Stimulated activated CD4-positive, alpha-beta T cell treated with anti-CD3 and anti-CD28 coated beads, Interleukin-1b, Interleukin-23, amount 100 ng/mL, for 48 hours (primary cell): ENCODE measurements at regions not wholly inside any gene's neighbourhood (a gene's known extent, or its start where the extent isn't known, plus 50 kb on each side); places are given as distances from the start of the nearest gene placed in this dataset.
"Not testable (repeated sequence)": the region's sequence is repeated elsewhere in the genome, so short reads cannot be mapped to it uniquely, and the experiment has no call there.

Source experiments
- DNase-seq: peaks from one replicate; pipeline ENCODE4 v3.0.0-alpha.2; 2020

DNA sequence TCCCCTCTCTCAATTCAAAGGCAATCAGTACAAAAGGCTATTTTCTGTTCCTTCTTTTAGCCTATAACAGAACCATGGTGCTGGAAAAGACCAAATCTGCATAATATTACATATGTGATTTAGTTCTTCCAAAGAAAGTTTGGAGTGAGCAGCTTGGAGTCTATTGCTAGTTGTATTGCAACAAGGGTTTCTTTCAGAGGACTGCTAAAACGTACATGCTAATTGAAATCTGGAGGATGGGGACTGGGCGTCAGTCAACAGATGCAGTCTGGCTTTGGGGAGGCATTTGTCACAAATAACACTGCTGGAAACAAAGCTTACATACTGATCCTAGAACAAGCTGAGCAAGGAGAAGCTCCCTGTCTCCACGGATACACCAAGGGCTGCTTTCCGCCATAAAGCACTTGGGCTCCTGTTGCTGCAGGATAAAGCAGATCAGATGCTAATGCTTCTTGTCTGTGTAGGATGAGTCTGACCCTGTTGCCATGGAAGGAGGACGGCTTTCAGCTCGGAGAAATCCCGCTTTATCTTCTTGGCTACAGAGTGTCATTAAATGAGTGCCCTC is 883.5 kb downstream of the SORCS1 start:
- no peak for DNase-seq

- DNase-seq = no peak
These were observed 886.1 kb downstream of the SORCS1 start for GRCh38 chr10:106278383-106278782.

GRCh38 chr10:106271237-106271636 is 893.3 kb downstream of the SORCS1 start:
- no peak for DNase-seq

DNA sequence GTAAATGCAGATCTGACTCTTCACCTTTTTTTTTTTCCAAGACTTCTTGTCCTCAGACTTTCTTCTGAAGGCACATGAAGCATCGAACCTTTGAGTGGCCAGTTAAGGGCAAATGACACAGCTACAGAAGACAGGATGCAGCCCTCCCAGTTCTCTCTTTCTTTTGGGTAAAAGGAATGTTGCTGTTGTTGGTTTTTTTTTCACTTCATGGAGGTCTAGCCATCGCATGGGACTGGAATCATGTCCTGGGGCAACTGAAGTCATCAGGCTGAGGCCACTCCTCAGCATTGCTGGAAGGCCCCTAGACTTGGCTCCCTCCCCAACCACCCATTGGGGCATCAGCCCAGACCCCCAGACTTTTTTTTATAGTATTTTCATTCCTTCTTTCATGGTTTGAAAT is 896.5 kb downstream of the SORCS1 start:
- DNase-seq = no peak

DNA sequence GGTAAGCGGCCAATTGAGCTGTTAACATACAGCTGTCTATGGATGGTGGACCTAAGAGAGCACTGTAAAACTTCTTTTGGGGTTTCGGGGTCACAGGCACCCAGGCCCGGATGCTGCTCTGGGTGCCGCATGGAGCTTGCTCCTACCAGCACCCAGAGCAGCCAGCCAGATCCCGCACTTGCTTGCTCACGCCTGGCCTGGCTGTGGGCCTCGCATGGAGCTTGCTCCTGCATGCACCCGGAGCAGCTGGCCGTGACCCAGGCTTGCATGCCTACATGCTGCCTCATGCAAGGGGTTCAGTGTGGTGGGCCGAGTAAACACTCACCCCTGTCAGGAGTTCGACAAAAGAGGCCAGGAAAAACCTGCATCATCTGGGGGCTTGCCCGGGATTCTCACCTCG is 896.9 kb downstream of the SORCS1 start:
- no peak for DNase-seq

DNA sequence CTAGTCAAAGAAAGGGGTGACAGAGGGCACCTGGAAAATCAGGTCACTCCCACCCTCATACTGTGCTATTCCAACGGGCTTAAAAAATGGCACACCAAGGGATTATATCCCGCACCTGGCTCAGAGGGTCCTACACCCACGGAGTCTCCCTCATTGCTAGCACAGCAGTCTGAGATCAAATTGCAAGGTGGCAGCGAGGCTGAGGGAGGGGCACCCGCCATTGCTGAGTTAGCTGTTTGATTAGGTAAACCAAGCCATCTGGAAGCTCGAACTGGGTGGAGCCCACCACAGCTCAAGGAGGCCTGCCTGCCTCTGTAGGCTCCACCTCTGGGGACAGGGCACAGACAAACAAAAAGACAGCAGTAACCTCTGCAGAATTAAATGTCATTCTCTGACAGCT is 907.1 kb downstream of the SORCS1 start:
- DNase-seq = not testable (repeated sequence)

GRCh38 chr10:106255111-106255678 is 909.3 kb downstream of the SORCS1 start:
- DNase-seq = no peak

GRCh38 chr10:106254071-106254470 is 910.4 kb downstream of the SORCS1 start:
- no peak for DNase-seq

- DNase-seq = no peak
These were observed 912.0 kb downstream of the SORCS1 start for GRCh38 chr10:106252541-106252940.

- no peak for DNase-seq
These were observed 912.9 kb downstream of the SORCS1 start for GRCh38 chr10:106251573-106251972.

GRCh38 chr10:106242301-106242700 is 922.2 kb downstream of the SORCS1 start:
- DNase-seq = no peak

- no peak for DNase-seq
These were observed 937.7 kb downstream of the SORCS1 start for GRCh38 chr10:106226828-106227227.

GRCh38 chr10:106226142-106226541 is 938.4 kb downstream of the SORCS1 start:
- DNase-seq = no peak

DNA sequence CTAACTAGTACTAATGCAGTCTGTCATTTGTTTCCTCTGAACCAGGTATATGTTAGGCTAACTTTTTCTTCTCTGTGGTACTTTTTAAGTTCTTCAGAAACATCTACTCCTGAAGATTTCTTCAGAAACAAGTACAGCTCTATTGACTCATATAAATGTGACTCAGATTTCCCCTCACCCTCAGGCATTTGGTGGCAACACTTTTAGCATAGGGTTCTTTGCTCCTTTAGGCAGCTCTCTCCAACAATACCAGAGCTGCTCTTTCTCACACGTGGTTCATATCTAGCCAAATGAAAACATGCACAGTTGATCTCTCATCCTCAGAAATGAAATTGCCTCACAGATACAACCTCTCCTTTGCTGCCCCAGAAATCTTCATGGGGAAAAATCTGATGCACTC is 939.8 kb downstream of the SORCS1 start:
- DNase-seq = no peak

DNA sequence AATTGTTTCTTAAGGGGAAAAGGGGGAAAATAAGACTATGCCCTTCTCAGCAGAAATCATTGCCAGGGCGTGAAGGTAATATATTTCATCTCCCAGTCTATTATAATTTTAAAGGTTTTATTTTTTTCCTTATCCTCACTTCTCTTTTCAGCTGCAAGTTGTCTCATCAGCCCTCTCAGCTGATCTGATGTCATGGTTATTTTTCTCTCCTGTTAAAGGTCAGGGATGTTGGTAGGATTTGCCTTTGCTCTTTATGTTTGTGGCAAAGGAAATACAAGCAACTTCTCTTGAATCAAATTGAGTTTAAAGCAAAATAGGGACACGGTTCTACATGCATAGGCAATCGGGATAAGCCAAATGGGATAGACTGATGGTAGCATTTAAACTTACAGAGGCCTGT is 946.9 kb downstream of the SORCS1 start:
- no peak for DNase-seq

DNA sequence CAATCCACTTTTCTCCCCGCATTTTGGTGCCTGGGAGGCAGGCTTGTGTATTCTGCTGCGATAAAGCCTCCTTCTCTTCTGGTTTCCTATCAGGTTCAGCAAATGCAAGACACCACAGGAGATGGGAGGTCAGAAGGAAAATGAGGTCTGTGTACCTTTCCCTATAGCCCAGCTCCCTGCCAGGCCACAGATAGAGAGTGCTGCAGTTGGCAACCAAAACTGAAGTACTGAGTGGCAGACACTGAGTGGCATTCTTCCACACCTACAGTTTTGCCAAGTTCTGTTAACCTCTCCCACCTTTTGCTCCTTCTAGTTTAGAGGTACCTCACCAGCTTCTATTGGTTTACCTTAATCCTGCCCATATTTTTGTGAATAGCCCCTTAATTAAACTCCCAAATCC is 948.4 kb downstream of the SORCS1 start:
- no peak for DNase-seq

DNA sequence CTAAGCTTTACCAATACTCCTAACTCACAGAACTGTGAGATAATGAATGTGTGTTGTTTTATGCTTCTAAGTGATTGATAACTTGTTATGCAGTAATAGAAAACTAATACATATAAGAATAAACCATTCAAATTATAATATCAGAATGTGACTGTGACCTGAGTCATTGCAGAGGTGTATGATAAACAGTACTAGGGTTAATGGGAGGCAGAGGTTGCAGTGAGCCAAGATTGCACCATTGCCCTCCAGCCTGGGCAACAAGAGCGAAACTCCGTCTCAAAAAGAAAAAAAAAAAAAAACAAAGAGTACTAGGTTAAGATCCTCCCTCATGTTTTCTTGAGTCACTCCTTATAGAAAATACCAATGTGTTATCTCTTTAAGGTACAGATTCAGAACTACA is 950.3 kb downstream of the SORCS1 start:
- DNase-seq = no peak

GRCh38 chr10:106213493-106213892 is 951.0 kb downstream of the SORCS1 start:
- DNase-seq = no peak

- no peak for DNase-seq
These were observed 966.2 kb downstream of the SORCS1 start for GRCh38 chr10:106198275-106198674.

GRCh38 chr10:106189292-106189691 is 975.2 kb downstream of the SORCS1 start:
- DNase-seq = peak; percentile 1

- no peak for DNase-seq
These were observed 978.6 kb downstream of the SORCS1 start for GRCh38 chr10:106185951-106186350.

GRCh38 chr10:106183041-106183440 is 981.5 kb downstream of the SORCS1 start:
- DNase-seq = no peak

DNA sequence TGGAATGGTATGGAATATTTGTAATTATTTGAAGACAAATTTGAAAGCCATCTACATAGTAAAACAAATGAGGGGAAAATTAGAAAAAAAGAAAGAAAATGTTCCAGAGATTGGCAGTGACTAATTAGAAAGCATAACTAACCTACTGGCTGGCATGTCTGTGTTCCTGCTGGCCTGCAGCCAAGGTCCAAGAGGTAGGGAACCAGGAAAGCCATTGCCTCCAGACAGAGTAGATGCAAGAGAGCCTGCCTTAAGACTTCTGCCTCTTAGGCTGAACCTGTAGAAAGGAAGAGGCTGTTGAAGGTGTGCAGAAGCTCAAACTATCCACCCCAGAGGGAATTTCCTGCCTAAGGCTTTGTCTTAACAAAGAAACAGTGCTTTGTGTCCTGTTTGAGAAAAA is 982.0 kb downstream of the SORCS1 start:
- DNase-seq = no peak

DNA sequence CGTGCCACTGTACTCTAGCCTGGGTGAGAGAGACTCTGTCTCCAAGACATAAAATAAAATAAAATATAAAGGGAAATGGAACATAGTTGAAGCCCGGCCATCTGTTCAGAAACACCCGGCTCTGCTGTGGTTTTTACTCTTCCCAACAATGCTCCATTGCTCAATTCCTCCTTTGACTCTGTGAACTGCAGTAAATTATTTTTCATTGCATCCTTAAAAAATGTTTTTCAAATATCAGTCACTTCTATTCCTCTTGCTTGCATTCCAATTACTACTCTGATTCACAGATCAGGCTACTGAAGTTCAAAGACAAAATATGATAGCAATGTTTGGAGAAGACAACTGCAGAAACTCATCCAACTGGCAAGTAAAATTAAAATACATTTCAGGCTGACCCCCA is 983.0 kb downstream of the SORCS1 start:
- no peak for DNase-seq

DNA sequence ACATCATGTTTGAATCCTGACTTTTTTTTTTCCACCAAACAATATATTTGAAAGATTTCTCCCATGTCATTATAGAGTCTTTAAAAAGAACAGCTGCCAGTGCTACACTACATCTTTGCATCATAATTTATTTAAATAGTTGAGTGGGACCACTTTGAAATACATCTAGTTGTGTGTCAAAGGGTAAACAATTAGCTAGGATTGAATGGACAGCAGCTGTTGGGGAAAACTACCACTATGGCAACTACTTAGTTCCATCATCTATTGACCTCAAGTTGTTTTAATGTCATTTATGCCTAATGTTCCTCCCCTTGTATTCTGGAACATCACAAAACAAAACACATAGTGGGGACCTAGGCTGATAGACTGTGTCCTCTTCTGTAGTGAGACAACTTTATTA is 985.1 kb downstream of the SORCS1 start:
- no peak for DNase-seq
